ENCODE measurements at regions not wholly inside any gene's neighbourhood (a gene's known extent, or its start where the extent isn't known, plus 50 kb on each side); places are given as distances from the start of the nearest gene placed in this dataset.

- TF ChIP-seq CTCF (IDR thresholded peaks at IDR 0.05; ENCODE audit: low read depth, low read length, poor library complexity, severe bottlenecking) (no peak), EZH2phosphoT487 (IDR thresholded peaks at IDR 0.05; ENCODE audit: borderline replicate concordance, low read length) (no peak)
Observed at GRCh38 chr1:213371847-213372619, 321.0 kb downstream of the RPS6KC1 start.
